Neuronal stem cell (in vitro differentiated cells): ENCODE measurements at regions not wholly inside any gene's neighbourhood (a gene's known extent, or its start where the extent isn't known, plus 50 kb on each side); places are given as distances from the start of the nearest gene placed in this dataset.

ENCODE experiments used
- DNase-seq: peaks from one replicate; pipeline ENCODE4 v3.0.0-alpha.2; 2013; ENCODE audit warnings: low spot score
- H2AFZ ChIP-seq: one replicate; pipeline ENCODE4 v1.6.1; 2013; ENCODE audit warnings: mild to moderate bottlenecking, low read length, inconsistent platforms
- H2AK5ac ChIP-seq: 2 replicates; pipeline ENCODE4 v1.6.1; 2013; ENCODE audit warnings: low read depth, mild to moderate bottlenecking, inconsistent platforms, low read length, moderate library complexity, mixed read lengths
- H2BK120ac ChIP-seq: 2 replicates; pipeline ENCODE4 v1.6.1; 2013; ENCODE audit warnings: low read depth, mild to moderate bottlenecking, inconsistent platforms, low read length, moderate library complexity, mixed read lengths
- H2BK12ac ChIP-seq: one replicate; pipeline ENCODE4 v1.6.1; 2013; ENCODE audit warnings: low read length, inconsistent platforms
- H2BK15ac ChIP-seq: 2 replicates; pipeline ENCODE4 v1.6.1; 2013; ENCODE audit warnings: mild to moderate bottlenecking, low read length, inconsistent platforms, mixed read lengths
- H2BK5ac ChIP-seq: one replicate; pipeline ENCODE4 v1.6.1; 2013; ENCODE audit warnings: inconsistent platforms, mild to moderate bottlenecking, low read length, moderate library complexity
- H3K14ac ChIP-seq: one replicate; pipeline ENCODE4 v1.6.1; 2013; ENCODE audit warnings: low read length, inconsistent platforms
- H3K18ac ChIP-seq: 2 replicates; pipeline ENCODE4 v1.6.1; 2013; ENCODE audit warnings: low read length, inconsistent platforms
- H3K23ac ChIP-seq: 2 replicates; pipeline ENCODE4 v1.6.1; 2013; ENCODE audit warnings: low read depth, mild to moderate bottlenecking, mixed read lengths, low read length, inconsistent platforms; ENCODE audit not compliant: poor library complexity
- H3K27ac ChIP-seq: replicated peaks from 3 replicates; pipeline ENCODE4 v1.5.1; 2013; ENCODE audit warnings: low read length, inconsistent platforms
- H3K27me3 ChIP-seq, 3 experiments: 2 replicates each; pipeline ENCODE4 v1.6.1; 2013; ENCODE audit warnings: low read length in 3 of 3, mild to moderate bottlenecking in 2 of 3, inconsistent platforms in 1 of 3, low read depth in 1 of 3, mixed read lengths in 1 of 3, moderate library complexity in 1 of 3; ENCODE audit not compliant: control insufficient read depth in 3 of 3, insufficient read depth in 3 of 3
- H3K36me3 ChIP-seq, 2 donors: replicated peaks in 1 of 2; 2 replicates each; pipeline ENCODE4 v1.6.1; 2013; ENCODE audit warnings: low read length in 2 of 2; ENCODE audit not compliant: control insufficient read depth in 2 of 2, insufficient read depth in 2 of 2
- H3K4ac ChIP-seq: 2 replicates; pipeline ENCODE4 v1.6.1; 2013; ENCODE audit warnings: inconsistent platforms, mild to moderate bottlenecking, low read length, moderate library complexity
- H3K4me1 ChIP-seq, 2 donors: 1 replicate in 1 of 2; 2 replicates in 1 of 2; pipeline ENCODE4 v1.6.1; 2013; ENCODE audit warnings: low read length in 2 of 2, low read depth in 1 of 2; ENCODE audit not compliant: control insufficient read depth in 2 of 2, insufficient read depth in 1 of 2
- H3K4me2 ChIP-seq: one replicate; pipeline ENCODE4 v1.6.1; 2013; ENCODE audit warnings: mild to moderate bottlenecking, low read length, inconsistent platforms; ENCODE audit not compliant: insufficient read depth, poor library complexity, severe bottlenecking
- H3K4me3 ChIP-seq, 2 donors: 2 replicates each; pipeline ENCODE4 v1.5.1; 2013; ENCODE audit warnings: low read length in 2 of 2, mild to moderate bottlenecking in 2 of 2, inconsistent platforms in 1 of 2, moderate library complexity in 1 of 2
- H3K79me1 ChIP-seq: one replicate; pipeline ENCODE4 v1.6.1; 2013; ENCODE audit warnings: low read depth, mild to moderate bottlenecking, inconsistent platforms, low read length, moderate library complexity
- H3K9ac ChIP-seq: one replicate; pipeline ENCODE4 v1.6.1; 2013; ENCODE audit warnings: mild to moderate bottlenecking, low read depth, low read length, inconsistent platforms; ENCODE audit not compliant: poor library complexity
- H3K9me3 ChIP-seq, 2 donors: replicated peaks in 1 of 2; 2 replicates each; pipeline versions ENCODE3 to v1.6.1; 2013; ENCODE audit warnings: low read length in 2 of 2, mild to moderate bottlenecking in 2 of 2, inconsistent platforms in 1 of 2, low read depth in 1 of 2, mixed read lengths in 1 of 2, moderate library complexity in 1 of 2; ENCODE audit not compliant: control insufficient read depth in 2 of 2, insufficient read depth in 1 of 2
- H4K8ac ChIP-seq: one replicate; pipeline ENCODE4 v1.6.1; 2013; ENCODE audit warnings: low read depth, mild to moderate bottlenecking, inconsistent platforms, low read length, moderate library complexity
- H4K91ac ChIP-seq: one replicate; pipeline ENCODE4 v1.6.1; 2013; ENCODE audit warnings: low read length, low read depth, mild to moderate bottlenecking, inconsistent platforms; ENCODE audit not compliant: poor library complexity
- WGBS, 2 donors: extraction: QIAGEN DNeasy Blood & Tissue Kit; methylation state at CpG; one replicate each; pipeline ENCODE4 v1.1.7; 2013; ENCODE audit warnings: missing lambda C conversion rate in 2 of 2, mixed read lengths in 1 of 2; ENCODE audit not compliant: insufficient read length in 2 of 2, insufficient replicate concordance in 1 of 2; ENCODE audit errors: extremely low coverage in 2 of 2; 5-methylcytosine and 5-hydroxymethylcytosine counted together

DNA sequence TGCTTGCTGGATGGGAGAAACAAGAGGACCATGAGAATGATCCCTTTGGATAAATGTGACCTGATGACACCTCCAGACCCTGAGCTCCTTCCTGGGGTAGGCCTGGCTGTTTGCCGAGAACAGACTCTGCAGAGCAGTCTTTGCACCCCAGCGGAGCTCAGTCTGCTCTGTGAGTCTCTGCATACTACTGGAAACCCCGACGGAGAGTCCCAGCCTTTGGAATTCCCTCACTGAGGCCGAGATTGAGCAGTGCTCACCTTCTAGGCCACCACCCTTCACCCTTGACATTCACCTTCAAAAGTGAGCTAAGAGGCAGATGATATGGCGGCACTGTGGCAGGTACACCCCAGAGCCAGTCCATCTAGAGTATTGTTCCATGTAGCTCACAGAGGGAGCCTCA lies 172.2 kb upstream of the CDH13 start:
- no peak overlapping the region for H4K8ac ChIP-seq

DNA sequence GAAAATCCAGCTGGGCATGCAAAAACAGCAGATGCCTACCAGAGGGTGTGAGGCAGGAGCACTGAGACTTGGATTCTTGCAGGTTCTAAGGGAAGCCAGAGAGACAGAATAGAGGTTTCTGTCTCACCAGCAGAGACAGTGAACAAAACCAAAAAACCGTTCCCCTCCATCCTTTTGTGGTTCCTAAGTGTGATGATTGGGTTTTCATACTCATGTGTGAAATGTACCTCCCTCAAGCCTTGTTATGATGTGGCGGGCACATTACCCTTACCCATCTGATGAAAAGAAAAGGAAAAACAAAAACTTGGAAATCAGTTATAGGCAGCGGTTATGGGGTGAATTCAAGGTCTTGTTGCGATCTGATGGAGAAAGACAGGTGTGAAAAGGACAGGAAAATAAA lies 172.6 kb upstream of the CDH13 start:
- Histone ChIP-seq H3K79me1 (no peaks in the 10 kb centered on the region), H3K9ac (no peak overlapping the region), H3K4ac (no peak overlapping the region), H2AFZ (no peak overlapping the region), H4K91ac (no peak overlapping the region), H3K4me1 (no peaks in the 10 kb centered on the region), H3K27me3 (no peaks in the 10 kb centered on the region), H2BK120ac (no peak overlapping the region), H2BK12ac (no peak overlapping the region), H2AK5ac (no peak overlapping the region), H3K4me2 (no peak overlapping the region), H2BK5ac (no peak overlapping the region), H3K4me3 (no peak overlapping the region), H3K14ac (no peak overlapping the region), H3K23ac (no peak overlapping the region), H3K27ac (no peak overlapping the region), H3K9me3 (no peaks in the 10 kb centered on the region), H3K36me3 (no peaks in the 10 kb centered on the region), H2BK15ac (no peak overlapping the region), H4K8ac (no peak overlapping the region), H3K18ac (no peak overlapping the region)
- no CpG with 5 or more reads among the region's 4 CpGs for WGBS, 2 donors
- DNase-seq, result no peak

More for the DNA sequence above, 172.2 kb upstream of the CDH13 start:
- Histone ChIP-seq H3K14ac (no peak overlapping the region), H3K4ac (no peak overlapping the region), H2BK15ac (no peak overlapping the region), H3K9ac (no peak overlapping the region), H3K27me3 (no peaks in the 10 kb centered on the region), H3K36me3 (no peaks in the 10 kb centered on the region), H3K4me3 (no peak overlapping the region), H3K23ac (no peak overlapping the region), H2AK5ac (no peak overlapping the region), H2BK5ac (no peak overlapping the region), H3K4me2 (no peak overlapping the region), H3K18ac (no peak overlapping the region), H2BK120ac (no peak overlapping the region), H2BK12ac (no peak overlapping the region), H3K27ac (no peak overlapping the region), H3K9me3 (no peaks in the 10 kb centered on the region), H4K91ac (no peak overlapping the region), H2AFZ (no peak overlapping the region), H3K79me1 (no peaks in the 10 kb centered on the region), H3K4me1 (no peaks in the 10 kb centered on the region)
- DNase-seq, result no peak
- WGBS, 2 donors, result no CpG with 5 or more reads among the region's 6 CpGs

DNA sequence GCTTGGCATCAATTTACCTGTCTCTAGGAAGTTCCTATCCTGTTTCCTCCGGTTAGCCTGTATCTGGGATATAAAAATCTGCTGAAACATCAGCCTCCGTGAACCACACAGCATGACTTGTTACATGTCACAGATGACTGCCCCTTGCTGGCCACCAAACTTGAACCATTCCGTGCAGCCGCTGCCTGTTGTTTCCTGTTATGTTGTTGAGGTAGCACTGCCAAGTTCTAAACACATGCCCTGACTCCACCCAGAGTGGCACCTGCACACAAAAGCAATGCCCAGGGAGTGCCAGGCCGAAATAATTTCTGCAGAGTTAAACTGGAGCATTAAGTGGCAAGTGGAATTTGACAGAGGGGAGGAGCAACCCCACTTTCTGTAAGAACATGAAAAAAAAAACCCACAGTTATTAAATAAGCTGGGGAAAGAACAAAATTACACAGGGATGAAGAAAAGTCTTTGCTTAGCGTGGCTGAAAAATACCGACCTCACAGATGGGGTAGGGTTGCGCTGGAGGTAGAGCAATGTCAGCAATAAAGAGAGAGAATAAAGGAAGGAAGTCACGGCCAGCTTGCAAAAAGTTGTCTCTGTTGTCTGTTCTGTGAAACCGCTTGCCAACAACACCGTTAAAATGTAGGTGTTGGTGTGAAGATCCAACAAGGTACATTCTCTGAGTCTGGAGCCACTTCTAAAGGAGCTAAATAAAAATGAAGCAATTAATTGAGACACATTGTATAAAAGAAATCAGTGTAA lies 174.6 kb upstream of the CDH13 start:
- H2BK5ac ChIP-seq, result no peak overlapping the region
- no peak overlapping the region for H3K4ac ChIP-seq
- no peak overlapping the region for H4K8ac ChIP-seq
- H2BK12ac ChIP-seq, result no peak overlapping the region
- no peak overlapping the region for H4K91ac ChIP-seq
- WGBS, 2 donors, result no CpG with 5 or more reads among the region's 11 CpGs
- no peak overlapping the region for H3K18ac ChIP-seq
- no peak overlapping the region for H3K9ac ChIP-seq
- H3K4me3 ChIP-seq, result no peak overlapping the region
- no peak overlapping the region for H3K4me2 ChIP-seq
- H2BK120ac ChIP-seq, result no peak overlapping the region
- no peaks in the 10 kb centered on the region for H3K79me1 ChIP-seq
- no peaks in the 10 kb centered on the region for H3K9me3 ChIP-seq
- no peak overlapping the region for H2AFZ ChIP-seq
- DNase-seq, result no peak
- no peak overlapping the region for H3K27ac ChIP-seq
- no peaks in the 10 kb centered on the region for H3K36me3 ChIP-seq
- H2AK5ac ChIP-seq, result no peak overlapping the region
- no peak overlapping the region for H2BK15ac ChIP-seq
- no peaks in the 10 kb centered on the region for H3K4me1 ChIP-seq
- H3K23ac ChIP-seq, result no peak overlapping the region
- H3K27me3 ChIP-seq, result no peaks in the 10 kb centered on the region
- no peak overlapping the region for H3K14ac ChIP-seq

DNA sequence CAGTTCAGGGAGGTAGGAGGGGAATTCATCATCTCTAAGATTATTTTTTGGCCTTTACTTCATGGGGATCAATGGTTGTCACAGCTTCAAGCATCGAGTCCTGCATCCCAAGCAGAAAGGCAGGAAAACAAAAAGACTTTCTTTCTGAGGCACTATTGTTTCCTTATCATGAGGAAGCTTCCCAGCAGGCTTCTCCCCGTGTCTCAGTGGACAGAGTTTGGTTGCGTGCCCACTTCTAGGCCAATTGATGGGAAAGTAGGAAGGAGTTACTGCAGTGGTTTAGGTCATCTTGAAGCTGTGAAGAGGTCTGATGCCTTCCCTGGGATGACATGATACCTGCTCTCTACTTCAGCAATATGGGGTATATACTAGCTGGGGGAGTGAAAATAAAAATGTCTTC lies 175.3 kb upstream of the CDH13 start:
- Histone ChIP-seq H2BK12ac (no peak overlapping the region), H3K27ac (no peak overlapping the region), H2BK15ac (no peak overlapping the region), H3K79me1 (no peaks in the 10 kb centered on the region), H2AFZ (no peak overlapping the region), H3K4me2 (no peak overlapping the region), H3K27me3 (no peaks in the 10 kb centered on the region), H4K8ac (no peak overlapping the region), H3K9me3 (no peaks in the 10 kb centered on the region), H4K91ac (no peak overlapping the region), H3K4me3 (no peak overlapping the region), H3K23ac (no peak overlapping the region), H2BK5ac (no peak overlapping the region), H3K14ac (no peak overlapping the region), H3K18ac (no peak overlapping the region), H3K4me1 (no peaks in the 10 kb centered on the region), H3K36me3 (no peaks in the 10 kb centered on the region), H2AK5ac (no peak overlapping the region), H2BK120ac (no peak overlapping the region), H3K4ac (no peak overlapping the region), H3K9ac (no peak overlapping the region)
- WGBS, 2 donors, result no CpG with 5 or more reads among the region's 3 CpGs
- DNase-seq, result no peak
